Endodermal cell (in vitro differentiated cells): ENCODE measurements at regions not wholly inside any gene's neighbourhood (a gene's known extent, or its start where the extent isn't known, plus 50 kb on each side); places are given as distances from the start of the nearest gene placed in this dataset.

Experiments
- DNase-seq: peaks from one replicate; pipeline ENCODE4 v3.0.0-alpha.2; 2017
- H3K27ac ChIP-seq: 2 replicates; pipeline ENCODE4 v1.5.1; 2013; ENCODE audit warnings: mild to moderate bottlenecking, low read depth, low read length, moderate library complexity
- H3K27me3 ChIP-seq: 2 replicates; pipeline ENCODE4 v1.6.1; 2013; ENCODE audit warnings: mild to moderate bottlenecking, low read length, moderate library complexity; ENCODE audit not compliant: insufficient read depth, control insufficient read depth, poor library complexity, severe bottlenecking
- H3K36me3 ChIP-seq: 2 replicates; pipeline ENCODE4 v1.7.0; 2013; ENCODE audit warnings: mild to moderate bottlenecking, low read length, moderate library complexity; ENCODE audit not compliant: control insufficient read depth, insufficient read depth
- H3K4me1 ChIP-seq: one replicate; pipeline ENCODE4 v1.7.0; 2013; ENCODE audit warnings: low read length; ENCODE audit not compliant: control insufficient read depth, insufficient read depth
- H3K4me3 ChIP-seq: 2 replicates; pipeline ENCODE4 v1.5.1; 2013; ENCODE audit warnings: mild to moderate bottlenecking, low read length, moderate library complexity
- H3K9ac ChIP-seq: 2 replicates; pipeline ENCODE4 v1.6.1; 2013; ENCODE audit warnings: mild to moderate bottlenecking, low read length, moderate library complexity; ENCODE audit not compliant: poor library complexity, severe bottlenecking; ENCODE audit errors: extremely low read depth
- H3K9me3 ChIP-seq: 2 replicates; pipeline ENCODE4 v1.6.1; 2013; ENCODE audit warnings: mild to moderate bottlenecking, low read length, moderate library complexity; ENCODE audit not compliant: control insufficient read depth
- H3K27ac Mint-ChIP-seq: 2 replicates; pipeline ENCODE4 v1.8.0; 2020; ENCODE audit warnings: mixed read lengths
- H3K27me3 Mint-ChIP-seq: 2 replicates; pipeline ENCODE4 v1.8.0; 2021; ENCODE audit warnings: mild to moderate bottlenecking, mixed read lengths; ENCODE audit not compliant: insufficient read depth
- H3K36me3 Mint-ChIP-seq: 2 replicates; pipeline ENCODE4 v1.8.0; 2020; ENCODE audit warnings: low read depth, mixed read lengths
- H3K4me1 Mint-ChIP-seq: 2 replicates; pipeline ENCODE4 v1.8.0; 2020; ENCODE audit warnings: mixed read lengths
- H3K4me3 Mint-ChIP-seq: 2 replicates; pipeline ENCODE4 v1.8.0; 2020; ENCODE audit warnings: mild to moderate bottlenecking, moderate library complexity, mixed read lengths
- H3K9me3 Mint-ChIP-seq: 2 replicates; pipeline ENCODE4 v1.8.0; 2020; ENCODE audit warnings: mild to moderate bottlenecking, mixed read lengths
- WGBS, 2 experiments: methylation state at CpG; one replicate each; pipeline versions ENCODE4 v1.1.5 to v1.1.7; 2013; ENCODE audit warnings: missing lambda C conversion rate in 2 of 2, mixed read lengths in 1 of 2; ENCODE audit not compliant: insufficient coverage in 1 of 2, insufficient read length in 1 of 2; 5-methylcytosine and 5-hydroxymethylcytosine counted together
- TF ChIP-seq, protein P1 (sequence below): fragments of 200-600 bp; sonication (generic); conservative IDR thresholded peaks from 2 replicates; pipeline ENCODE4 v1.5.0; 2021; ENCODE audit warnings: antibody characterized with exemption, mild to moderate bottlenecking

DNA sequence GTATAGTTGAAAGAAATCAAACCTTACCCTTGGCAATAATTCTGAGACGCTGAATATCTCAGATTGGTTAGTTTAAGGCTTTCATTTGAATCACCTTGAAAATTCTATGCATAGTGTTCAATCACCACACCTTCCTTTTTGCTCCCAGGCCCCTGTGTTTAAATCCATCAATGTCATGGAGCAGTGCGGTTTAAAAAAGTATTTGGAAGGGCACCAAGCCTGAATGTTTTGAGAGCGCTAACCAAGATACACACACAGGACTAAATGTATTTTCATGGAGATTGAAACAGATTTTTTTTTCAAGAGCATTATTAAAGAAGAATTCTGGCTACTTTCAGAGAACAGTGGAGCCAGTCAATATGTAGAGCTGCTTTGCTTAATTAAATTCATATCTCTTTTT, 195.7 kb downstream of the CENPW start:
- no peaks in the 10 kb centered on the region for H3K4me1 Mint-ChIP-seq

DNA sequence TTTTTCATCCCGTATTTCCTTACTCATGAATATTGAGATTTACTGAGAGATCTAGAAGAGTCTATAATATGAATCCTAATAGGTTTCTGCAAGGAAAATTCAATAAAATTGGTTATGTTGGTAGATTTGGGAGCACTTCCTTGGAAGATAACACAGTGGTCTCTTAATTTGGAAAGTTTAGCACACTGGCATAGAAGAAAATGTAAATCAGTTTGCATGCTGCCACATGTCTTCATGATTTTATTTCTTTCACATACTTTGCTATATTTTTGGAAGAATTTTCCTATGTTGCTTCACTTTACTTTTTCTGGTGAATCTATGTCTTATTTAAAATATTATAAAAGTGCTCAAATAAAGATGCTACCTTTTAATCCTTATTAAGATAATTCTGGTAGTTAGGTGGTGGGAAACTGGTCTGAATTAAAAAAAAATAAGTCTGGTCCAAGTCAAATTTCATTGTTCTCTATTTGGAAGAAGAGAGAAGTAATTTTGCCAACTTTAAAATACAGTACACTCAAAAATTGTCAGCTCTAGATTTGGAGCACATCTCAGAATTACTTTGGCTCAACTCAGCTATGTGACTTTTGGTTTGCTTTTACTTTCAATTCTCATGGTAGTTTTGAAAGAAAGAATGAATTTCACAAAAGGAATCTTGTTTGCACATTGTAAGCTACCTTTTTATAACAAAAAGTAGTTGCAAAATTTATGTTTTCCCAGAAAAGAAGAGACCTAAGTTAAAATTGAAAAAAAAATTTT, 197.3 kb downstream of the CENPW start:
- Histone ChIP-seq H3K4me1 (peaks cover 5% of the 10 kb centered on the region), H3K27me3 (no peaks in the 10 kb centered on the region), H3K9me3 (no peaks in the 10 kb centered on the region), H3K27ac (no peak overlapping the region), H3K36me3 (no peaks in the 10 kb centered on the region), H3K9ac (no peak overlapping the region), H3K4me3 (no peak overlapping the region)
- DNase-seq: no peak
- no peaks in the 10 kb centered on the region for H3K36me3 Mint-ChIP-seq
- no peak overlapping the region for H3K27ac Mint-ChIP-seq
- H3K9me3 Mint-ChIP-seq: no peaks in the 10 kb centered on the region
- WGBS, 2 experiments: 100% methylated on average over 1 of the region's 1 CpG; no CpG with 5 or more reads in 1 of the 2 experiments
- TF ChIP-seq, protein P1, sequence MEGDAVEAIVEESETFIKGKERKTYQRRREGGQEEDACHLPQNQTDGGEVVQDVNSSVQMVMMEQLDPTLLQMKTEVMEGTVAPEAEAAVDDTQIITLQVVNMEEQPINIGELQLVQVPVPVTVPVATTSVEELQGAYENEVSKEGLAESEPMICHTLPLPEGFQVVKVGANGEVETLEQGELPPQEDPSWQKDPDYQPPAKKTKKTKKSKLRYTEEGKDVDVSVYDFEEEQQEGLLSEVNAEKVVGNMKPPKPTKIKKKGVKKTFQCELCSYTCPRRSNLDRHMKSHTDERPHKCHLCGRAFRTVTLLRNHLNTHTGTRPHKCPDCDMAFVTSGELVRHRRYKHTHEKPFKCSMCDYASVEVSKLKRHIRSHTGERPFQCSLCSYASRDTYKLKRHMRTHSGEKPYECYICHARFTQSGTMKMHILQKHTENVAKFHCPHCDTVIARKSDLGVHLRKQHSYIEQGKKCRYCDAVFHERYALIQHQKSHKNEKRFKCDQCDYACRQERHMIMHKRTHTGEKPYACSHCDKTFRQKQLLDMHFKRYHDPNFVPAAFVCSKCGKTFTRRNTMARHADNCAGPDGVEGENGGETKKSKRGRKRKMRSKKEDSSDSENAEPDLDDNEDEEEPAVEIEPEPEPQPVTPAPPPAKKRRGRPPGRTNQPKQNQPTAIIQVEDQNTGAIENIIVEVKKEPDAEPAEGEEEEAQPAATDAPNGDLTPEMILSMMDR: no peak
- no peaks in the 10 kb centered on the region for H3K27me3 Mint-ChIP-seq
- no peaks in the 10 kb centered on the region for H3K4me1 Mint-ChIP-seq
- H3K4me3 Mint-ChIP-seq: no peak overlapping the region

More for the DNA sequence above, 195.7 kb downstream of the CENPW start:
- H3K36me3 ChIP-seq: no peaks in the 10 kb centered on the region
- no peak overlapping the region for H3K4me3 Mint-ChIP-seq
- no peak overlapping the region for H3K4me3 ChIP-seq
- no peaks in the 10 kb centered on the region for H3K27me3 Mint-ChIP-seq
- peak overlapping the region; percentile 62 for H3K27ac ChIP-seq
- 93% methylated on average over 3 of the region's 3 CpGs; no CpG with 5 or more reads in 1 of the 2 experiments for WGBS, 2 experiments
- no peak overlapping the region for H3K9ac ChIP-seq
- TF ChIP-seq, protein P1: no peak
- no peaks in the 10 kb centered on the region for H3K9me3 Mint-ChIP-seq
- H3K36me3 Mint-ChIP-seq: no peaks in the 10 kb centered on the region
- no peaks in the 10 kb centered on the region for H3K27me3 ChIP-seq
- H3K9me3 ChIP-seq: no peaks in the 10 kb centered on the region
- no peaks in the 10 kb centered on the region for H3K4me1 ChIP-seq
- DNase-seq: no peak
- no peak overlapping the region for H3K27ac Mint-ChIP-seq

DNA sequence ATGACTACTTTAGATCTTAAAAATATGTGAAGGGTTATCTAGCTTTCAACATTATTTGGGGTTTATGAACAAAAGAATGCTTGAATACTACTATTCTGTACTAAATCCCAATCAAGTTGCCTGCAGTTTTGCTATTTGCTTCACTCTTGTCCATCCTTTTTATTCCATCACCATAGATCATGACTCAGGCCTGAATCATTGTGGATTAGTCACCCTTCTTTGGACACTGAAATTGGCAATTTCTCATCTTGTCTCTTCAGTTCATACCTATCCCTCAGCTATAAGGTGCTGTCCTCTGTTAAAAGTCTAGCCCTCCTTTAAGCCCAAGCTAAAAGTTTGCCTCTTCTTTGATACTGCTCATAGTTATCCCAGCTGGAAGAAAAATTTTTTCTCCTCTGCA, 199.1 kb downstream of the CENPW start:
- Mint-ChIP-seq H3K4me3 (no peak overlapping the region), H3K27ac (no peak overlapping the region), H3K36me3 (no peaks in the 10 kb centered on the region), H3K27me3 (no peaks in the 10 kb centered on the region), H3K4me1 (no peaks in the 10 kb centered on the region), H3K9me3 (no peaks in the 10 kb centered on the region)
- no peak overlapping the region for H3K9ac ChIP-seq
- no peak for DNase-seq
- no peaks in the 10 kb centered on the region for H3K27me3 ChIP-seq
- no peaks in the 10 kb centered on the region for H3K36me3 ChIP-seq
- TF ChIP-seq, protein P1: no peak
- no peak overlapping the region for H3K4me3 ChIP-seq
- peaks cover 6% of the 10 kb centered on the region for H3K4me1 ChIP-seq
- no peak overlapping the region for H3K27ac ChIP-seq
- H3K9me3 ChIP-seq: no peaks in the 10 kb centered on the region
